ENCODE measurements at regions not wholly inside any gene's neighbourhood (a gene's known extent, or its start where the extent isn't known, plus 50 kb on each side); places are given as distances from the start of the nearest gene placed in this dataset.

DNA sequence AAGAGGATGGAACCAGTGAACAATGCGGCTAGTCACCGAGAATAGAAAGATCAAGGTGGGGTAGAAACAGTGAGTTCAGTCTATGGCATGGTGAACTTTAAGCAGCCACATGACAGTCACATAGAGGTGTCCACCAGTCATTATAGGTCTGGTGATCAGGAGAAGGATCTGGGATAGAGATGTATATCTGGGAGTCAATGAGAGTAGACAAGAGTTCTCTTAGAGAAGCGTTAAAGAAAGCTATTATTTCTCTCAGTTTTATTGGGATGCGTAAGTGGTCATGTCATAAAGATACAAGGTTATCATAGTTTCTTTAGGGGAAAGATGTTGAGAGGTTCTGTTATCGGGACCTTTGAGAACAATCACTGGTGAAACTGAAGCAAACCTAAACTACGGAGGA is 136.1 kb upstream of the SLC38A2 start:
- no peak for DNase-seq
- Mint-ChIP-seq H3K9me3 (peaks cover 40% of the 10 kb centered on the region), H3K4me1 (ENCODE audit: low read depth) (peaks cover 23% of the 10 kb centered on the region), H3K27ac (no peak overlapping the region), H3K36me3 (ENCODE audit: low read depth) (peaks cover 6% of the 10 kb centered on the region), H3K4me3 (no peak overlapping the region), H3K27me3 (no peaks in the 10 kb centered on the region)

DNA sequence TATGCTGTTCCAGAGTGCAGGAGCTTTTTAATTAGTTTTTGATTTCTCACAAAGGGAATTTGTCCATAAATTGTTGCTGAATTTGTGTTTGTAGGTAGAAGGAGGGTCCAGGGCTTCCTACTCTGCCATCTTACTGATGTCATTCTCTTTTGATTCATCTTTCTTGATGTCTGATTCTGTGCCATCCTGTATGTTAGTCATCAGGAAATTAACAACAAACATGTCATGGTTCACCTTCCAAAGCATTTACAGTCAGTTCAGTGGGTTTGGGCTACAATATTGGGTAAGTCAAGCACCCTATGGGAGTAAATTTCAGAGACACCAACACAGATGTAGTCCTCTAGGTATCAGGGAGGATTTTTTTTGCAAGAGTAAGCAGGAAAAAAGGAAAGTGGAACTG is 135.2 kb upstream of the SLC38A2 start:
- Mint-ChIP-seq H3K36me3 (ENCODE audit: low read depth) (peaks cover 6% of the 10 kb centered on the region), H3K9me3 (peaks cover 47% of the 10 kb centered on the region), H3K27me3 (no peaks in the 10 kb centered on the region), H3K4me3 (no peak overlapping the region), H3K27ac (no peak overlapping the region), H3K4me1 (ENCODE audit: low read depth) (peaks cover 14% of the 10 kb centered on the region)
- no peak for DNase-seq

DNA sequence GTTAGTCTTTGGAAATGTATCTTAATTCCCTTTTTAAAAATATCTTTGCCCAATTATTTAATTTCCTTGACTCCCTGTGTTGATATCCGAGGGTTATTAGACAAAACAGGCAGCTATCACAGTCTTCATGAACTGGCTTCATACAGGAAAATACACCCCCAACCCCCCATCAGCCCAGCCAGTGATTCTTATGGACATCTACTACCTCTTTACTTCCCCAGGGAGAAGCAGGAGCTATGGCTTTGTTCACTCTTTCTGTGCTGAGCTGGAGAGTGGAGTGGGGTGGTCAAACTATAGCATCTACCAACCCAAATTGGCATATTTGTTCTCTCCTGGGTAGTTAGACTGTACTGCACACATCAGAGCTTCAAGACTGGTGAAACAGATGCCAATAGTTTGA is 134.4 kb upstream of the SLC38A2 start:
- H3K4me3 Mint-ChIP-seq: no peak overlapping the region
- H3K27me3 Mint-ChIP-seq: no peaks in the 10 kb centered on the region
- peaks cover 6% of the 10 kb centered on the region for H3K36me3 Mint-ChIP-seq (ENCODE audit: low read depth)
- DNase-seq: no peak
- no peak overlapping the region for H3K27ac Mint-ChIP-seq
- peaks cover 11% of the 10 kb centered on the region for H3K4me1 Mint-ChIP-seq (ENCODE audit: low read depth)
- H3K9me3 Mint-ChIP-seq: peaks cover 54% of the 10 kb centered on the region

DNA sequence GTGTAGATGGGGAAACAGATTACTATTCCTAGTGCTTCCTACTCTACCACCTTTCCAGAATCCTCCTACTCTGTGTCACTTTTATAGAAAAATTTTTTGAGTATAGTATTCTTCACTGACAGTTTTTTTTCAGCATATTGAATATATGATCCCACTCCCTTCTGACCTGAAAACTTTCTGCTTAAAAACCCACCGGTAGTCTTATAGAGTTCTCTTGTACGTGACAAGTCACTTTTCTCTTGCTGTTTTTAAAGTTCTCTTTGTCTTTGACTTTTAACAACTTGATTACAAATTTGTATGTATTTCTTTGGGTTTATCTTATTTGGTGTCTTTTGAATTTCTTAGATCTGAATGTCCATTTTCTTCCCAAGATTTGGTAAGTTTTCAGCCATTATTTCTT is 133.6 kb upstream of the SLC38A2 start:
- H3K27me3 Mint-ChIP-seq: no peaks in the 10 kb centered on the region
- no peak overlapping the region for H3K4me3 Mint-ChIP-seq
- H3K9me3 Mint-ChIP-seq: peaks cover 58% of the 10 kb centered on the region
- no peak overlapping the region for H3K27ac Mint-ChIP-seq
- H3K4me1 Mint-ChIP-seq (ENCODE audit: low read depth): peaks cover 11% of the 10 kb centered on the region
- peaks cover 6% of the 10 kb centered on the region for H3K36me3 Mint-ChIP-seq (ENCODE audit: low read depth)
- DNase-seq: no peak

- no peak for DNase-seq
- Mint-ChIP-seq H3K27me3 (no peaks in the 10 kb centered on the region), H3K27ac (no peak overlapping the region), H3K36me3 (ENCODE audit: low read depth) (peaks cover 6% of the 10 kb centered on the region), H3K9me3 (peaks cover 54% of the 10 kb centered on the region), H3K4me1 (ENCODE audit: low read depth) (peaks cover 11% of the 10 kb centered on the region), H3K4me3 (no peak overlapping the region)
Observed at GRCh38 chr12:46504494-46504893, 131.9 kb upstream of the SLC38A2 start.

GRCh38 chr12:46503637-46504175 is 131.1 kb upstream of the SLC38A2 start:
- no peak overlapping the region for H3K27ac Mint-ChIP-seq
- H3K36me3 Mint-ChIP-seq (ENCODE audit: low read depth): peaks cover 6% of the 10 kb centered on the region
- H3K9me3 Mint-ChIP-seq: peaks cover 54% of the 10 kb centered on the region
- H3K27me3 Mint-ChIP-seq: no peaks in the 10 kb centered on the region
- no peak overlapping the region for H3K4me3 Mint-ChIP-seq
- no peak for DNase-seq
- H3K4me1 Mint-ChIP-seq (ENCODE audit: low read depth): peaks cover 11% of the 10 kb centered on the region

DNA sequence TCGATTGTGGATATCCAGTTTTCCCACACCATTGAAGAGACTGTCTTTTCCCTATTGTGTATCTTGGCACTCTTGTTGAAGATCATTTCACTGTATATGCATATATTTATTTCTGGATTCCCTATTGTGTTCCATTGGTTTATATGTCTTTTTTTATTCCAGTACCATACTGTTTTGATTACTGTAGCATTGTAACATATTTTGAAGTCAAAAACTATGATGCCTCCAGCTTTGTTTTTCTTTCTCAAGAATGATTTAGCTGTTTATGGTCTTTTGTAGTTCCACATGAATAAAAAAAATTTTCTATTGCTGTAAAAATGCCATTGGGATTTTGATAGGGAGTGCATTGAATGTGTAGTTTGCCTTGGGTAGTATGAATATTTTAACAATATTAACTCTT is 128.1 kb upstream of the SLC38A2 start:
- Mint-ChIP-seq H3K27ac (no peak overlapping the region), H3K36me3 (ENCODE audit: low read depth) (no peaks in the 10 kb centered on the region), H3K4me3 (no peak overlapping the region), H3K4me1 (ENCODE audit: low read depth) (no peaks in the 10 kb centered on the region), H3K27me3 (no peaks in the 10 kb centered on the region), H3K9me3 (peaks cover 29% of the 10 kb centered on the region)
- no peak for DNase-seq

DNA sequence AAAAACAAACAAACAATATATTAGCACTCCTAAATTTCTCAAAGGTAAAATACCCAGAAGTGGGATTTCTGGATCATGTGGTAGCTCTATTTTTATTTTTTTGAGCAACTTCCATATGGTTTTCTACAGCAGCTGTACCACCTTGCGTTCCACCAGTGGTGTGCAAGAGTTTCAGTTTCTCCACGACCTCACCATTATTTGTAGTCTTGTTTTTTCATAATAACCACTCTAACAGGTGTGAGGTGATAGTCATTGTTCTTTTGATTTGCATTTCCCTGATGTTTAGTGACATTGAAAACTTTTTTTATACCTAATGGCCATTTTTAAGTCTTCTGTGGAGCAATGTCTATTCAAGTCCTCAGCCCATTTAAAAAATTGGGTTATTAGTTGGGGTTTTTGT is 127.3 kb upstream of the SLC38A2 start:
- Mint-ChIP-seq H3K9me3 (peaks cover 23% of the 10 kb centered on the region), H3K36me3 (ENCODE audit: low read depth) (no peaks in the 10 kb centered on the region), H3K4me3 (no peak overlapping the region), H3K27ac (no peak overlapping the region), H3K27me3 (no peaks in the 10 kb centered on the region), H3K4me1 (ENCODE audit: low read depth) (no peaks in the 10 kb centered on the region)
- no peak for DNase-seq

DNA sequence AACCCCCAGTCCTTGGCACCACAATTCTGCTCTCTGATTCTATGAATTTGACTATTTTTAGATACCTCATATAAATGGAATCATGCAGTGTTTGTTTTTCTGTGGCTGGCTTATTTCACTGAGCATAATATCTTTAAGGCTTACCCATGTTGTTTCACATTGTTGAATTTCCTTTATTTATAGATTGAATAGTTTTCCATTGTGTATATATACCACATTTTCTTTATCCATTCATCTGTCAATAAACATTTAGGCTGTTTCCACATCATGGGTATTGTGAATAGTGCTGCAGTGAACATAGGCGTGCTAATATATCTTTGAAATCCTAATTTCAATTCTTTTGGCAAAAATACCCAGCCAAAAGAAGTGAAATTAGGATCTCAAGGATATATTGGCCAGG is 126.7 kb upstream of the SLC38A2 start:
- no peaks in the 10 kb centered on the region for H3K27me3 Mint-ChIP-seq

DNA sequence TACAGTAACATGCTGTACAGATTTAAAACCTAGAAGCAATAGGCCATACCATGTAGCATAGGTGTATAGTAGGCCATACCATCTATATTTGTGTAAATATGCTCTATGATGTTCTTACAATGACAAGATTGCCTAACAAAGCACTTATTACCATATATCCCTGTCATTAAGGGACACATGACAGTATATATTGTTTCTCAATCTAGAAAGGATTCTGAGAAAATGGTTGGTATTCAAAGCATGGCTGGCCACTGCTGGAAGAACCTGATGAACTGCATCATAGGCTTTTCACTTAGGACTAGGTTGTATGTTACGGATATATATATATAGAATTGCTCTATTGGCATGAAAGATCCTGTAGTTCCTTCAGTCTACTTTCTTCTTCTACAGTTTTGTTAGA is 125.2 kb upstream of the SLC38A2 start:
- H3K4me3 Mint-ChIP-seq: no peak overlapping the region
- H3K36me3 Mint-ChIP-seq (ENCODE audit: low read depth): no peaks in the 10 kb centered on the region
- no peak for DNase-seq
- no peaks in the 10 kb centered on the region for H3K4me1 Mint-ChIP-seq (ENCODE audit: low read depth)
- peaks cover 12% of the 10 kb centered on the region for H3K9me3 Mint-ChIP-seq
- no peaks in the 10 kb centered on the region for H3K27me3 Mint-ChIP-seq
- H3K27ac Mint-ChIP-seq: no peak overlapping the region

More for the DNA sequence above, 126.7 kb upstream of the SLC38A2 start:
- Mint-ChIP-seq H3K4me3 (no peak overlapping the region), H3K9me3 (peaks cover 22% of the 10 kb centered on the region), H3K4me1 (ENCODE audit: low read depth) (no peaks in the 10 kb centered on the region), H3K36me3 (ENCODE audit: low read depth) (no peaks in the 10 kb centered on the region), H3K27ac (no peak overlapping the region)
- no peak for DNase-seq

GRCh38 chr12:46494424-46494823 is 121.9 kb upstream of the SLC38A2 start:
- Mint-ChIP-seq H3K27me3 (no peaks in the 10 kb centered on the region), H3K36me3 (ENCODE audit: low read depth) (no peaks in the 10 kb centered on the region), H3K9me3 (no peaks in the 10 kb centered on the region), H3K4me1 (ENCODE audit: low read depth) (no peaks in the 10 kb centered on the region), H3K4me3 (no peak overlapping the region), H3K27ac (no peak overlapping the region)
- DNase-seq: no peak

DNA sequence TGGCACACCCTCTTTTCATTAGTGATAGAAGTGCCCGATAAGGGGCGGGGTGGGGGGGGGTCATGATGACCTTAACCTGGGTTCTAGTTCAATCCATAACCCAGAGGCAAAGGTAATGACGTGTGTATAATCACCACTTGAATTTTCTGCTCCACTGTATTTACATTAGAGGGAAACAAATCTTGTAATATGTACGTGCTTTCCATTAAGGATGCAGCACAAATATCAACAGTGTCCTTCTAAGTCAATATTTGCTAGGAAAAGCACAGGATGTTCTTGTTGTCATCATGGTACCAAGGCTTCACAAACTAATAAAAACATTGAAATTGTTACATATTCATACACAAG is 121.2 kb upstream of the SLC38A2 start:
- H3K36me3 Mint-ChIP-seq (ENCODE audit: low read depth): no peaks in the 10 kb centered on the region
- no peak for DNase-seq
- no peak overlapping the region for H3K4me3 Mint-ChIP-seq
- H3K27ac Mint-ChIP-seq: no peak overlapping the region
- no peaks in the 10 kb centered on the region for H3K9me3 Mint-ChIP-seq
- no peaks in the 10 kb centered on the region for H3K4me1 Mint-ChIP-seq (ENCODE audit: low read depth)
- no peaks in the 10 kb centered on the region for H3K27me3 Mint-ChIP-seq

DNA sequence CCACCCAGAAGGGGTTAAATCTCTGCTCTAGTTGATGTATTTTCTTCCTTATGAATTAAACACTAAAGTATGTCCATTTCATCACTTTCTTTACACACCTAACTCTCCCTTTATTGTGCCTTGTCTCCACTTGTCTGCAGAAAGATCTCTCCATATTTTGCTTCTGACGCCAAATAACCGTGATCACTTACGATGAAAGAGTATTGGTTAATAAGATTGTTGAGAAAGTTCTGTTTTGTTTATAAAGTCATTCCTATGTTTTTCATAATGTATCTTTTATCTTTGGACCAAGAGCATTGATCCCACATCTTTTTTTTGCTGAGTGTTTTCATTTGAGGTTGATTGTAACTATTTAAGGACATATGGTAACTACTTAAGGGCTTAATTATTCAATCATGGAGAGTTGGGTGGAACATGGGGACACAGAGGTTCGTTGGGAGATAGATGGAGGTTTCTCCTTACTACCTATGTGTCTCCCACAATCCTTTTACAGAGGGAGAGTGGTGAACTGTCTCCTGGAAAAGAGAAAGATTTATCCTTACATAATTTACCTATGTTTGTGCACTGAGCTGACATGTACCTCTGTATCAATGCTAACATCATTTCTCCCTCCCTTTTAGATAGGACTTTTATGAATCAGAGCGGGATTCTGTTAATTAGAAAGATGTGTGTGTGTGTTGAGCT is 120.7 kb upstream of the SLC38A2 start:
- Mint-ChIP-seq H3K27me3 (no peaks in the 10 kb centered on the region), H3K4me1 (ENCODE audit: low read depth) (no peaks in the 10 kb centered on the region), H3K36me3 (ENCODE audit: low read depth) (no peaks in the 10 kb centered on the region), H3K9me3 (no peaks in the 10 kb centered on the region), H3K27ac (no peak overlapping the region), H3K4me3 (no peak overlapping the region)
- DNase-seq: no peak

- no peak for DNase-seq
- Mint-ChIP-seq H3K27ac (no peak overlapping the region), H3K36me3 (ENCODE audit: low read depth) (no peaks in the 10 kb centered on the region), H3K4me1 (ENCODE audit: low read depth) (no peaks in the 10 kb centered on the region), H3K9me3 (no peaks in the 10 kb centered on the region), H3K4me3 (no peak overlapping the region), H3K27me3 (no peaks in the 10 kb centered on the region)
Observed at GRCh38 chr12:46492471-46493085, 120.0 kb upstream of the SLC38A2 start.

- H3K4me1 Mint-ChIP-seq (ENCODE audit: low read depth): no peaks in the 10 kb centered on the region
- no peak for DNase-seq
- no peaks in the 10 kb centered on the region for H3K36me3 Mint-ChIP-seq (ENCODE audit: low read depth)
- H3K27ac Mint-ChIP-seq: no peak overlapping the region
- no peak overlapping the region for H3K4me3 Mint-ChIP-seq
- no peaks in the 10 kb centered on the region for H3K27me3 Mint-ChIP-seq
- H3K9me3 Mint-ChIP-seq: no peaks in the 10 kb centered on the region
Observed at GRCh38 chr12:46491548-46491947, 119.0 kb upstream of the SLC38A2 start.
